Lower lobe of right lung (tissue), 2 donors: ENCODE measurements at regions not wholly inside any gene's neighbourhood (a gene's known extent, or its start where the extent isn't known, plus 50 kb on each side); places are given as distances from the start of the nearest gene placed in this dataset.

Experiments
- ATAC-seq, 2 donors: fragments of 200-7000 bp; cut with Tn5 transposase; one replicate each; pipeline ENCODE4 v1.9.1; 2020 to 2022; ENCODE audit warnings: mild to moderate bottlenecking in 2 of 2, moderate library complexity in 2 of 2
- DNase-seq: peaks from one replicate; pipeline ENCODE4 v3.0.0-alpha.2; 2020
- H3K27ac ChIP-seq: fragments of 200-600 bp; one replicate; pipeline ENCODE4 v1.8.0; 2022
- H3K27me3 ChIP-seq: fragments of 200-600 bp; one replicate; pipeline ENCODE4 v1.8.0; 2022; ENCODE audit warnings: low read depth
- H3K36me3 ChIP-seq: fragments of 200-600 bp; one replicate; pipeline ENCODE4 v1.8.0; 2022; ENCODE audit warnings: mild to moderate bottlenecking
- H3K4me1 ChIP-seq: fragments of 200-600 bp; one replicate; pipeline ENCODE4 v1.8.0; 2022
- H3K4me3 ChIP-seq: fragments of 200-600 bp; one replicate; pipeline ENCODE4 v1.8.0; 2022; ENCODE audit warnings: mild to moderate bottlenecking
- H3K9me3 ChIP-seq: fragments of 200-600 bp; one replicate; pipeline ENCODE4 v1.8.0; 2022
- CTCF ChIP-seq: fragments of 200-600 bp; IDR thresholded peaks from one replicate; pipeline ENCODE4 v1.8.0; 2022; ENCODE audit warnings: antibody characterized with exemption, mild to moderate bottlenecking
- intact Hi-C: fragments of 100-400 bp; cut with DNase I; formaldehyde crosslinking; loops from one replicate; pipeline ENCODE4 v1.11.0; 2022
- donor health status: DM: no; HTN: yes; CAD: no; lungs with severe emphysema.

GRCh38 chrX:116824785-116825184, 362.0 kb upstream of the CT83 start:
- intact Hi-C loops: no loop called here

GRCh38 chrX:116823677-116824076, 360.9 kb upstream of the CT83 start:
- intact Hi-C loops: no loop called here

More at GRCh38 chrX:116824785-116825184, 362.0 kb upstream of the CT83 start:
- Histone ChIP-seq H3K9me3 (no peaks in the 10 kb centered on the region), H3K27ac (no peak overlapping the region), H3K27me3 (no peaks in the 10 kb centered on the region), H3K4me1 (no peaks in the 10 kb centered on the region), H3K36me3 (no peaks in the 10 kb centered on the region), H3K4me3 (no peak overlapping the region)
- TF ChIP-seq CTCF: no peak
- DNase-seq (no peak), ATAC-seq (no peak)

GRCh38 chrX:116806288-116806802, 343.6 kb upstream of the CT83 start:
- H3K4me3 ChIP-seq: no peak overlapping the region
- intact Hi-C loops: no loop called here
- no peak for DNase-seq
- no peaks in the 10 kb centered on the region for H3K9me3 ChIP-seq
- no peak overlapping the region for H3K27ac ChIP-seq
- H3K27me3 ChIP-seq: no peaks in the 10 kb centered on the region
- no peaks in the 10 kb centered on the region for H3K36me3 ChIP-seq
- no peaks in the 10 kb centered on the region for H3K4me1 ChIP-seq
- ATAC-seq: no peak
- no peak for TF ChIP-seq CTCF

More at GRCh38 chrX:116823677-116824076, 360.9 kb upstream of the CT83 start:
- no peaks in the 10 kb centered on the region for H3K27me3 ChIP-seq
- ATAC-seq: no peak
- no peak overlapping the region for H3K4me3 ChIP-seq
- no peak overlapping the region for H3K27ac ChIP-seq
- no peaks in the 10 kb centered on the region for H3K4me1 ChIP-seq
- TF ChIP-seq CTCF: no peak
- H3K36me3 ChIP-seq: no peaks in the 10 kb centered on the region
- no peak for DNase-seq
- no peaks in the 10 kb centered on the region for H3K9me3 ChIP-seq

GRCh38 chrX:116801943-116802342, 339.2 kb upstream of the CT83 start:
- Histone ChIP-seq H3K4me3 (no peak overlapping the region), H3K27me3 (no peaks in the 10 kb centered on the region), H3K27ac (no peak overlapping the region), H3K36me3 (no peaks in the 10 kb centered on the region), H3K4me1 (no peaks in the 10 kb centered on the region), H3K9me3 (no peaks in the 10 kb centered on the region)
- ATAC-seq (no peak), DNase-seq (no peak)
- intact Hi-C loops: no loop called here
- TF ChIP-seq CTCF: no peak

- H3K4me3 ChIP-seq: no peak overlapping the region
- no peaks in the 10 kb centered on the region for H3K4me1 ChIP-seq
- TF ChIP-seq CTCF: no peak
- H3K36me3 ChIP-seq: no peaks in the 10 kb centered on the region
- H3K27me3 ChIP-seq: no peaks in the 10 kb centered on the region
- intact Hi-C loops: no loop called here
- no peak overlapping the region for H3K27ac ChIP-seq
- no peaks in the 10 kb centered on the region for H3K9me3 ChIP-seq
- no peak for ATAC-seq
- DNase-seq: no peak
Measured at GRCh38 chrX:116781926-116782325, 319.1 kb upstream of the CT83 start.

GRCh38 chrX:116757491-116757890, 294.7 kb upstream of the CT83 start:
- ATAC-seq (no peak), DNase-seq (no peak)
- TF ChIP-seq CTCF: no peak

More at GRCh38 chrX:116757491-116757890, 294.7 kb upstream of the CT83 start:
- no peaks in the 10 kb centered on the region for H3K4me1 ChIP-seq
- intact Hi-C loops: no loop called here
- H3K27ac ChIP-seq: no peak overlapping the region
- H3K36me3 ChIP-seq: no peaks in the 10 kb centered on the region
- H3K27me3 ChIP-seq: no peaks in the 10 kb centered on the region
- no peak overlapping the region for H3K4me3 ChIP-seq
- no peaks in the 10 kb centered on the region for H3K9me3 ChIP-seq
